Right lobe of liver (tissue), 6 donors: ENCODE measurements at regions not wholly inside any gene's neighbourhood (a gene's known extent, or its start where the extent isn't known, plus 50 kb on each side); places are given as distances from the start of the nearest gene placed in this dataset.

Source experiments
- ATAC-seq, 4 donors: fragments of 200-7000 bp; cut with Tn5 transposase; one replicate each; pipeline ENCODE4 v1.9.1; 2020; ENCODE audit warnings: mild to moderate bottlenecking in 4 of 4, moderate library complexity in 4 of 4
- DNase-seq, 3 donors: peaks; one replicate each; pipeline ENCODE4 v3.0.0-alpha.2; 2020
- H3K27ac ChIP-seq, 3 donors: fragments of 200-600 bp; one replicate each; pipeline ENCODE4 v1.8.0; 2022
- H3K27me3 ChIP-seq, 2 donors: fragments of 200-600 bp; one replicate each; pipeline ENCODE4 v1.8.0; 2022
- H3K36me3 ChIP-seq, 4 donors: fragments of 200-600 bp; sonication (generic) in 1 of 4; one replicate each; pipeline versions ENCODE4 v1.5.1 to v1.8.0; 2017 to 2022; ENCODE audit warnings: control low read depth in 1 of 4
- H3K4me1 ChIP-seq, 4 donors: fragments of 200-600 bp; sonication (generic) in 1 of 4; one replicate each; pipeline versions ENCODE4 v1.5.1 to v1.8.0; 2017 to 2022; ENCODE audit warnings: control low read depth in 1 of 4
- H3K4me3 ChIP-seq, 3 donors: fragments of 200-600 bp; one replicate each; pipeline ENCODE4 v1.8.0; 2022
- H3K9me3 ChIP-seq, 4 donors: fragments of 200-600 bp; sonication (generic) in 1 of 4; one replicate each; pipeline versions ENCODE4 v1.5.1 to v1.8.0; 2017 to 2022; ENCODE audit warnings: control low read depth in 1 of 4
- CTCF ChIP-seq, 4 donors: fragments of 200-600 bp in 3 of 4; fragments of 450-650 bp in 1 of 4; IDR thresholded peaks; one replicate each; pipeline versions ENCODE4 v1.5.1 to v1.8.0; 2016 to 2022; ENCODE audit warnings: antibody characterized with exemption in 4 of 4, mild to moderate bottlenecking in 2 of 4
- POLR2A ChIP-seq: fragments of 450-650 bp; IDR thresholded peaks from one replicate; pipeline ENCODE4 v1.6.1; 2017; ENCODE audit warnings: antibody characterized with exemption, mild to moderate bottlenecking
- WGBS: methylation state at CpG from one replicate; pipeline ENCODE4 v1.1.6; 2018; ENCODE audit warnings: low coverage, low lambda C conversion rate; ENCODE audit not compliant: insufficient coverage; ENCODE audit errors: missing lambda C conversion rate; 5-methylcytosine and 5-hydroxymethylcytosine counted together
- intact Hi-C, 2 donors: fragments of 100-400 bp; cut with DNase I; formaldehyde crosslinking; loops; one replicate each; pipeline versions ENCODE4 v1.11.2 to v1.14.1; 2022
- donor health status: DM: no; HTN: yes; CAD: no.
- donor health status: DM: no; HTN: no; CAD: no.
- donor health status: DM: no; HTN: no; CAD: no.
- donor health status: DM: no; HTN: yes; CAD: no.
- donor health status: DM: no; HTN: yes; CAD: no.

GRCh38 chr20:51961964-51962761 lies 159.8 kb upstream of the SALL4 start:
- no peak for ATAC-seq
- DNase-seq = no peak
- Histone ChIP-seq H3K4me1 (no peaks in the 10 kb centered on the region), H3K27me3 (no peaks in the 10 kb centered on the region), H3K36me3 (no peaks in the 10 kb centered on the region), H3K9me3 (no peaks in the 10 kb centered on the region), H3K27ac (no peak overlapping the region), H3K4me3 (no peak overlapping the region)
- TF ChIP-seq POLR2A = no peak
- intact Hi-C loops = loop anchor here in 1 of 2 donors (10.0 kb wide), 1 partner anchor 327 kb away; no protein-coding TSS in a partner anchor
- 49% methylated on average over 11 of the region's 11 CpGs for WGBS

GRCh38 chr20:51960047-51960675 lies 157.8 kb upstream of the SALL4 start:
- no peak for DNase-seq
- Histone ChIP-seq H3K27ac (no peak overlapping the region), H3K4me1 (no peaks in the 10 kb centered on the region), H3K9me3 (no peaks in the 10 kb centered on the region), H3K27me3 (no peaks in the 10 kb centered on the region), H3K4me3 (no peak overlapping the region), H3K36me3 (no peaks in the 10 kb centered on the region)
- no peak for TF ChIP-seq POLR2A
- TF ChIP-seq CTCF (IDR thresholded peaks at IDR 0.05) = no peak
- ATAC-seq = no peak
- intact Hi-C loops = loop anchor here in 1 of 2 donors (10.0 kb wide), 1 partner anchor 325 kb away; no protein-coding TSS in a partner anchor
- 73% methylated on average over 12 of the region's 12 CpGs for WGBS

- no peak overlapping the region for H3K4me3 ChIP-seq
- ATAC-seq (no peak), DNase-seq (no peak)
- intact Hi-C loops = no loop called here
- no peaks in the 10 kb centered on the region for H3K36me3 ChIP-seq
- TF ChIP-seq CTCF (IDR thresholded peaks at IDR 0.05) (no peak), POLR2A (no peak)
- no peaks in the 10 kb centered on the region for H3K27me3 ChIP-seq
- H3K9me3 ChIP-seq = no peaks in the 10 kb centered on the region
- WGBS = 40% methylated on average over 3 of the region's 3 CpGs
- no peak overlapping the region for H3K27ac ChIP-seq
- H3K4me1 ChIP-seq = no peaks in the 10 kb centered on the region
These were observed 156.8 kb upstream of the SALL4 start for GRCh38 chr20:51959066-51959542.

GRCh38 chr20:51958099-51959065 lies 156.1 kb upstream of the SALL4 start:
- DNase-seq = no peak
- TF ChIP-seq CTCF (IDR thresholded peaks at IDR 0.05) (no peak), POLR2A (no peak)
- no peak for ATAC-seq
- Histone ChIP-seq H3K36me3 (no peaks in the 10 kb centered on the region), H3K4me3 (no peak overlapping the region), H3K27ac (no peak overlapping the region), H3K9me3 (no peaks in the 10 kb centered on the region), H3K27me3 (no peaks in the 10 kb centered on the region), H3K4me1 (no peaks in the 10 kb centered on the region)
- 47% methylated on average over 11 of the region's 11 CpGs for WGBS
- intact Hi-C loops = no loop called here
